Choroid plexus epithelial cell (primary cell): ENCODE measurements at regions not wholly inside any gene's neighbourhood (a gene's known extent, or its start where the extent isn't known, plus 50 kb on each side); places are given as distances from the start of the nearest gene placed in this dataset.
"Not testable (repeated sequence)": the region's sequence is repeated elsewhere in the genome, so short reads cannot be mapped to it uniquely, and the experiment has no call there.

Experiments
- DNase-seq: peaks from one replicate; pipeline ENCODE4 v3.0.0-alpha.2; 2010; ENCODE audit warnings: low read depth
- H3K4me3 ChIP-seq: 2 replicates; pipeline ENCODE4 v1.5.1; 2011; ENCODE audit warnings: low read depth, mild to moderate bottlenecking, control low read depth, low read length, moderate library complexity
- TF ChIP-seq, protein P1 (sequence below): conservative IDR thresholded peaks from 2 replicates; pipeline ENCODE4 v1.5.1; 2011; ENCODE audit warnings: low read depth, mild to moderate bottlenecking, control low read depth, inconsistent platforms, low read length, moderate library complexity

DNA sequence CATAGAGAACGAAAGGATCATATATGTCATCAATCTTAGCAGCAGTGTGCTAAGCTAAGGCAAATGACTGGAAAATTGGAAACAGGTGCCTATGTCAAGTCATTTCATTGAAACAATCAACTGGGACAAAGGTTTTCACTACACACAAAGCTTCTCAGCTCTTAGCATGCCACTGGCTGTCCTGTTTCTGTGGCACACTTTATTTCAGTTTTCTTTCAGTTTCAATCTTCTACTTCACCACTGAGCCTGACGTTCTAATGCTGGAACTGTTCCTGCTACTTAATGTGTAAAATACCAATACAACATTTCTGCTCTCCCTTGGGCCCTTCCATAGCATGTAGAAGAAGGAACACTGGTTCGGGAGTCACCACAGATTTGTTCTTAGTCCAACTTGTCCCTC, 378.3 kb upstream of the FMR1 start:
- no peak for DNase-seq
- H3K4me3 ChIP-seq = no peak overlapping the region
- TF ChIP-seq, protein P1, sequence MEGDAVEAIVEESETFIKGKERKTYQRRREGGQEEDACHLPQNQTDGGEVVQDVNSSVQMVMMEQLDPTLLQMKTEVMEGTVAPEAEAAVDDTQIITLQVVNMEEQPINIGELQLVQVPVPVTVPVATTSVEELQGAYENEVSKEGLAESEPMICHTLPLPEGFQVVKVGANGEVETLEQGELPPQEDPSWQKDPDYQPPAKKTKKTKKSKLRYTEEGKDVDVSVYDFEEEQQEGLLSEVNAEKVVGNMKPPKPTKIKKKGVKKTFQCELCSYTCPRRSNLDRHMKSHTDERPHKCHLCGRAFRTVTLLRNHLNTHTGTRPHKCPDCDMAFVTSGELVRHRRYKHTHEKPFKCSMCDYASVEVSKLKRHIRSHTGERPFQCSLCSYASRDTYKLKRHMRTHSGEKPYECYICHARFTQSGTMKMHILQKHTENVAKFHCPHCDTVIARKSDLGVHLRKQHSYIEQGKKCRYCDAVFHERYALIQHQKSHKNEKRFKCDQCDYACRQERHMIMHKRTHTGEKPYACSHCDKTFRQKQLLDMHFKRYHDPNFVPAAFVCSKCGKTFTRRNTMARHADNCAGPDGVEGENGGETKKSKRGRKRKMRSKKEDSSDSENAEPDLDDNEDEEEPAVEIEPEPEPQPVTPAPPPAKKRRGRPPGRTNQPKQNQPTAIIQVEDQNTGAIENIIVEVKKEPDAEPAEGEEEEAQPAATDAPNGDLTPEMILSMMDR = no peak

DNA sequence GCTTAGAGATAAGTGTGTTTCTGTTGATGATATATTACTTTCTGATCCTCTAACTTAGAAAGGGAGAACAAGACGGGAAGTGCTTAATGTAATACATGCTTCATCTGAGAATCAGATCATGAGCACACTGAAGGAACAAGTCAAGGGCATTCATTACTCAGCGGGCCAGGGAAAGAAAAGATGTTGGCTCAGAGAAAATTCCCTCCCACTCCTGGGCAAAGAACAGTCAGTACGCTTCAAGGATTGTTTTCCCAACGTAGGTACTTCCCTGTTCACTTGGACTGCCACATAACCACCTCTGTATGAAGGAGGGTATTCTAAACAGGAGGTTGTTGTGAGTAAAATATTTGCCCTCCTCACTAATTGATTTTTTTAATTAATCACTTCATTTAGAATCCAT, 374.5 kb upstream of the FMR1 start:
- H3K4me3 ChIP-seq = no peak overlapping the region
- no peak for DNase-seq
- TF ChIP-seq, protein P1 = no peak

DNA sequence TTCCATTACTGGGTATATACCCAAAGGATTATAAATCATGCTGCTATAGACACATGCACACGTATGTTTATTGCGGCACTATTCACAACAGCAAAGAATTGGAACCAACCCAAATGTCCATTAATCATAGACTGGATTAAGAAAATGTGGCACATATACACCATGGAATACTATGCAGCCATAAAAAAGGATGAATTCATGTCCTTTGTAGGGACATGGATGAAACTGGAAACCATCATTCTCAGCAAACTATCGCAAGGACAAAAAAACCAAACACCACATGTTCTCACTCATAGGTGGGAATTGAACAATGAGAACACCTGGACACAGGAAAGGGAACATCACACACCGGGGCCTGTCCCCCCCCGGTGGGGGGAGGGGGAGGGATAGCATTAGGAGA, 363.7 kb upstream of the FMR1 start:
- H3K4me3 ChIP-seq = not testable (repeated sequence)

DNA sequence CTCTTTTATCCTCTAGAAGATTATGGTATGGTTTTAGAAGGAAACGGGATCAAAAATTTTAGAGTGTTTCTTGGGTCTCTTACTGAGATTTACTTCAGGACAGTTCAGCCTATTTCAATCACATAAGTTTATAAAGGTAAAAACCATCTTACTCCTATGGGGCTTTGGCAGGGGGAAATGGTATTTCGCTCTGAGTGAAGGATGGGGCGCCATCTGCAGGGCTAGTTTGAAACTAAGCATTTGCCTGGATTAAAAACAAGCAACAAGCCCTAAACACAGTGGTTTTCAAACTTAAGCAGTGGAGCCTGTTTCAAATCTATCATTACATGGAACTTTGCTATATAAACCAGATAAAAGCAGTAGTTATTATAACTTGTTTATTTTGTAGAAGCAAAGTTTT, 361.5 kb upstream of the FMR1 start:
- no peak for DNase-seq
- TF ChIP-seq, protein P1 = no peak
- H3K4me3 ChIP-seq = no peak overlapping the region

More for the DNA sequence above, 363.7 kb upstream of the FMR1 start:
- not testable (repeated sequence) for DNase-seq

DNA sequence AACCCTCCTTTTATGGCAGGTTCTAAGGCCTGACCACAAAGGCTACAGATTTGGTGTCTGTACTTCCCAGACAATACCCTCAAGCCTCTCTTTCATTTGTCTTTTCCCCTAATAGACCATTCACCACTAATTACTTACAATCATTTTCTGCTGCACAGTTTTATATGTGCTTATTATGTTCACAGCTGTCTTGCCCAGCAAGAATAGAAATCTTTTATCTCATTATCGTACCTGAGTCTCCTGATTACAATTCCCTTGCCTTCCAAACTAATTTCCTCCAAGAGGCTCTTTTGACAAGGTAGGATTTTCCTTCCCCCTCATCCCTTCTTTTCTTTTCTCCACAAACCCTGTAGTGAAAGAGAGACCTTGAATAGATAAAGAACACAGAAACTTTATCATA, 352.5 kb upstream of the FMR1 start:
- TF ChIP-seq, protein P1 = no peak
- H3K4me3 ChIP-seq = no peak overlapping the region
- DNase-seq = no peak

DNA sequence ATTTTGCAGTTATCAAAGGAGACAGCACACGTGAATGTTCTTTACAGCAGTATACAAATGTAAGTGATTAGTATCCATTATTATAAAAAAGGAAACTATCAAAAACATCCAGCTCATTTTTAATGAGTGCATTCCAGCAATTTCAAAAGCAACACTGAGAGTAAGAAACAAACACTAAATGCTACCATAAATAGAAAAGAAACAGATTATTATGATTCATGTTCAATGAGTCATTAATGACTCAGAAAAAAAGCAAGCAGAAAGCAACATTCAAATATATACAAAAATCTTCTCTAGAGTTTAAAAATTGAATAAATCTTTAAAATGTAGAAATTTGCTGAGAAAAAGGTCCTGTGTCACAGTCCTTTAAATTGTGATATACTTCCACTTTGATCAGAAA, 346.5 kb upstream of the FMR1 start:
- TF ChIP-seq, protein P1 = no peak
- DNase-seq = no peak
- H3K4me3 ChIP-seq = no peak overlapping the region

DNA sequence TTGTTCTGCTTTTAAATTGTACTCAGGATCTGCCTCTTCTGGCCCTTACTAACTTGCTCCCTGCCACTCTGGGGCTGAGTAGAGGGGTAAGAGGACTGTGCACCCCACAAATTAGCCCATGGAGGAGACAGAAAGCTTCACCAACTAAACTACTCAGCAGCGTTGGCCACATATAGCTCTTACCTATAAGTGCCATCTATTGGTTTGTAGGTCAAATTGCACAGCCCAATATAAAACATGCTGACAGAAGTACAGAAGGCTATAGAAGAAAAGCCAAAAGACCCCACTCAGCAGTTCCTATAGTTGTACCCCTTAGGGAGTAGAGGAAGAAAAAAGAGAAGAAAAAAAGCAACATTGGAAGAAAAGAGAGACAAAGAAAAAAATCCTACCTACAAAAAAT, 341.2 kb upstream of the FMR1 start:
- DNase-seq = no peak
- no peak overlapping the region for H3K4me3 ChIP-seq
- TF ChIP-seq, protein P1 = no peak

DNA sequence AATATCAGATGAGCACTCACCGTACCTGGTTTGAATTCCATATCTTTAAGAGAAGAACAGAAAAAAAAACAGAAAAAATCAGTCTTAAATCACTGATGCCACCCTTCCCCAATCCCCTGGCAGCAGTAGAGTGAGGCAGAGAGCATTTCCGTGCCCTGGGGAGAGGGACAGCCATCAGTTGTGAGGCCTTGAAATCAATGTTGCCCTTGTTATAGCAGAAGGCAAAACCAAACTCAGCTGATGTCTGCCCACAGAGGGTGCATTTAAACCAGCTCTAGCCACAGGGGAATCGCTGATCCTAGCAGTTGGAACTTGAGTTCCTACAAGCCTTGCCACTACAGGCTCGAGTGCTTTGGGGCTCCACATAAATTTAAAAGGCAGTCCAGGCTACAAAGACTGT, 338.5 kb upstream of the FMR1 start:
- DNase-seq = no peak
- H3K4me3 ChIP-seq = no peak overlapping the region
- TF ChIP-seq, protein P1 = no peak
